ENCODE measurements at regions not wholly inside any gene's neighbourhood (a gene's known extent, or its start where the extent isn't known, plus 50 kb on each side); places are given as distances from the start of the nearest gene placed in this dataset.
A peak's percentile ranks its signal among the peaks of the same experiment; 100 is the strongest.

DNA sequence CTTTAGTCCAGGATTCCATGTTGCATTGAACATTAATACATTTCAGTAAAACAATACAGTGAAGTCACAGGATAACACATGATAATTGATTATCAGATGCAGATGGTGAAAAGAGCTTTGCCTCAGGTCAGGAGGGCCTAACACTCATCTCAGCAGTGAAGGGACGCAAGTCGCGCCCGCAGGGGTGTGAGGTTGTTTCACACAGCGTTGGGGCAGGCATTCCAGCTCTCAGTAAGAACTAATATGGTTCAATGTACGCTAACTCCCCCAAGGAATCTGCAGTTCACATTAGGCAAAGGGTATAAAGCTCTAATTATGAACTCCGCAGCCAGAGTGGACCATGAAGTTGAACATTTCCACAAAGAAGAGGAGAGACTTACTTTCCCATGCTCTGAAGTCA, 53.1 kb upstream of the ATL2 start:
- 91% methylated on average over 7 of the region's 7 CpGs for WGBS (ENCODE audit: missing lambda C conversion rate)
- Histone ChIP-seq H3K4me3 (no peak overlapping the region), H3K9me3 (no peaks in the 10 kb centered on the region), H3K27ac (no peak overlapping the region), H3K4me1 (peaks cover 17% of the 10 kb centered on the region), H3K4me2 (no peak overlapping the region)
- DNase-seq (ENCODE audit: low read depth in 1 of 2, low spot score in 1 of 2) (no peak), ATAC-seq (no peak), FAIRE-seq (no peak)
- CTCF ChIA-PET = interaction anchor here (0.6 to 3.3 kb wide), 3 partner anchors 35 to 1035 kb away, joined by 3 to 11 read pairs (median 9); no protein-coding TSS in a partner anchor
- POLR2A ChIA-PET = interaction anchor here (0.6 kb wide), 1 partner anchor 28 kb away, joined by 3 read pairs; no protein-coding TSS in a partner anchor
- TF ChIP-seq EHMT2 (IDR thresholded peaks at IDR 0.05; ENCODE audit: low read depth) = no peak
- no peak for TF ChIP-seq JUNB (IDR thresholded peaks at IDR 0.05)
- TF ChIP-seq ZC3H11A (IDR thresholded peaks at IDR 0.05) = no peak
- no peak for TF ChIP-seq MAX (IDR thresholded peaks at IDR 0.05)
- no peak for TF ChIP-seq JUN (IDR thresholded peaks at IDR 0.05)
- no peak for TF ChIP-seq CHD2 (IDR thresholded peaks at IDR 0.05; ENCODE audit: low read length, partially characterized antibody)
- TF ChIP-seq PHF8 (IDR thresholded peaks at IDR 0.05; ENCODE audit: borderline replicate concordance, low read depth) = no peak

- 66% methylated on average over 6 of the region's 6 CpGs for WGBS (ENCODE audit: missing lambda C conversion rate)
- ChIA-PET CTCF (interaction anchor here (1.2 to 3.3 kb wide), 3 partner anchors 10 to 41 kb away, joined by 6 to 9 read pairs (median 8); no protein-coding TSS in a partner anchor), POLR2A (no interaction called here)
- Histone ChIP-seq H3K27ac (no peak overlapping the region), H3K4me3 (no peak overlapping the region), H3K4me1 (peaks cover 6% of the 10 kb centered on the region), H3K4me2 (no peak overlapping the region), H3K9me3 (no peaks in the 10 kb centered on the region)
- FAIRE-seq = no peak
- no peak for ATAC-seq
- DNase-seq (ENCODE audit: low read depth in 1 of 2, low spot score in 1 of 2) = no peak
- no peak for TF ChIP-seq MAZ (IDR thresholded peaks at IDR 0.05; ENCODE audit: borderline replicate concordance, low read depth, low read length)
- no peak for TF ChIP-seq ELK1 (IDR thresholded peaks at IDR 0.05; ENCODE audit: low read depth, low read length)
- no peak for TF ChIP-seq JUN (IDR thresholded peaks at IDR 0.05)
- no peak for TF ChIP-seq FOSL2 (IDR thresholded peaks at IDR 0.05)
- no peak for TF ChIP-seq FOSL2 (CRISPR knock-in tag; IDR thresholded peaks at IDR 0.05)
- TF ChIP-seq HOXB13 (CRISPR knock-in tag; IDR thresholded peaks at IDR 0.05; ENCODE audit: low read depth) = no peak
- TF ChIP-seq JUNB (IDR thresholded peaks at IDR 0.05) = no peak
- TF ChIP-seq EHMT2 (IDR thresholded peaks at IDR 0.05; ENCODE audit: low read depth) = no peak
- no peak for TF ChIP-seq PBX3 (IDR thresholded peaks at IDR 0.05)
- no peak for TF ChIP-seq HDAC2 (IDR thresholded peaks at IDR 0.05)
- no peak for TF ChIP-seq RCOR1 (IDR thresholded peaks at IDR 0.05; ENCODE audit: low read depth, low read length)
- TF ChIP-seq ZNF302 (CRISPR knock-in tag; IDR thresholded peaks at IDR 0.05) = no peak
- no peak for TF ChIP-seq ESRRA (IDR thresholded peaks at IDR 0.05; ENCODE audit: borderline replicate concordance, low read length)
- no peak for TF ChIP-seq KDM5A (IDR thresholded peaks at IDR 0.05)
- no peak for TF ChIP-seq POLR2AphosphoS2 (conservative IDR thresholded peaks at IDR 0.05; ENCODE audit: low read length)
- no peak for TF ChIP-seq KDM1A (IDR thresholded peaks at IDR 0.05; ENCODE audit: low read depth)
- TF ChIP-seq HOXB5 (CRISPR knock-in tag; IDR thresholded peaks at IDR 0.05) = no peak
- no peak for TF ChIP-seq FOXS1 (CRISPR knock-in tag; IDR thresholded peaks at IDR 0.05)
- TF ChIP-seq POLR2A (IDR thresholded peaks at IDR 0.05; ENCODE audit: low read length) = no peak
- no peak for TF ChIP-seq CHD4 (IDR thresholded peaks at IDR 0.05; ENCODE audit: borderline replicate concordance)
- TF ChIP-seq ZSCAN20 (CRISPR knock-in tag; IDR thresholded peaks at IDR 0.05) = no peak
Measured at GRCh38 chr2:38427936-38428335, 50.9 kb upstream of the ATL2 start.

GRCh38 chr2:38427054-38427453, 50.0 kb upstream of the ATL2 start:
- Histone ChIP-seq H3K4me3 (no peak overlapping the region), H3K4me2 (no peak overlapping the region), H3K27ac (no peak overlapping the region), H3K4me1 (no peaks in the 10 kb centered on the region; the same call in 2 of the 3 replicates), H3K9me3 (no peaks in the 10 kb centered on the region)
- FAIRE-seq (no peak), DNase-seq (ENCODE audit: low read depth in 1 of 2, low spot score in 1 of 2) (no peak), ATAC-seq (no peak)
- CTCF ChIA-PET = interaction anchor here (1.8 kb wide), 1 partner anchor 38 kb away, joined by 8 read pairs; no protein-coding TSS in a partner anchor
- TF ChIP-seq JUN (IDR thresholded peaks at IDR 0.05) (no peak), MAFK (IDR thresholded peaks at IDR 0.05; ENCODE audit: partially characterized antibody) (peak; percentile 73), RAD21 (conservative IDR thresholded peaks at IDR 0.05 in 1 of 2, IDR thresholded peaks at IDR 0.05 in 1 of 2) (no peak), EHMT2 (IDR thresholded peaks at IDR 0.05; ENCODE audit: low read depth) (no peak)
- POLR2A ChIA-PET = no interaction called here
- 95% methylated on average over 5 of the region's 5 CpGs for WGBS (ENCODE audit: missing lambda C conversion rate)

All from A549 (cell line).